BLaER1 (cell line): ENCODE measurements at regions not wholly inside any gene's neighbourhood (a gene's known extent, or its start where the extent isn't known, plus 50 kb on each side); places are given as distances from the start of the nearest gene placed in this dataset.

Source experiments
- H3K27ac ChIP-seq: shearing (Covaris generic); formaldehyde crosslinking; 2 replicates; pipeline ENCODE4 v1.8.1; 2022
- H3K27me3 ChIP-seq: shearing (Covaris generic); formaldehyde crosslinking; 2 replicates; pipeline ENCODE4 v1.8.1; 2022
- H3K36me3 ChIP-seq: shearing (Covaris generic); formaldehyde crosslinking; 2 replicates; pipeline ENCODE4 v1.8.1; 2022
- H3K4me1 ChIP-seq: shearing (Covaris generic); formaldehyde crosslinking; 2 replicates; pipeline ENCODE4 v1.8.1; 2022
- H3K4me2 ChIP-seq: shearing (Covaris generic); formaldehyde crosslinking; 2 replicates; pipeline ENCODE4 v1.8.1; 2022
- H3K4me3 ChIP-seq: shearing (Covaris generic); formaldehyde crosslinking; 2 replicates; pipeline ENCODE4 v1.8.1; 2022
- H3K9ac ChIP-seq: shearing (Covaris generic); formaldehyde crosslinking; 2 replicates; pipeline ENCODE4 v1.8.1; 2022
- H3K9me3 ChIP-seq: shearing (Covaris generic); formaldehyde crosslinking; 2 replicates; pipeline ENCODE4 v1.8.1; 2022
- H4K20me1 ChIP-seq: shearing (Covaris generic); formaldehyde crosslinking; 2 replicates; pipeline ENCODE4 v1.8.1; 2022
- Cebpa-rat ChIP-seq: shearing (Covaris generic); IDR thresholded peaks from 2 replicates; pipeline ENCODE4 v1.8.1; 2022

DNA sequence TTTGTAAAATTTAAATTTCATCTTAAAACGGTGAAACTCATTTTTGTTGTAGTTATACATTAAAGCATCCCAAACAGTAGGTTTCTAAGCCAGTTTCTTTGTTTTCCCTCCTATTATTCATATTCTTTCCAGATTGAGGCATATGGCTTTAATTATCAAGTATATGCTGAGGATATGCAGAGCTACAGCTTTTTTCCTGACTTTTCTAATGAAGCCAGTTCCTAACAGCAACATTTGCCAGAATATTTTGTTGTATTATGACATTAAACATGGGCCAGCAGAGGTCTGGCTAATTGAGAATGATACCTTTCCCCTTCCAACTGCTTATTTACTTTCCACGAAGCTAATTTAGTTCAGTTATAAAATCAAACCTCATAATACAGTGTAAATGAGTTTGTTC lies 75.3 kb downstream of the SLIT2 start:
- Histone ChIP-seq H4K20me1 (no peaks in the 10 kb centered on the region), H3K4me1 (no peaks in the 10 kb centered on the region), H3K27ac (no peak overlapping the region), H3K36me3 (no peaks in the 10 kb centered on the region), H3K4me2 (no peak overlapping the region), H3K9me3 (no peaks in the 10 kb centered on the region), H3K27me3 (no peaks in the 10 kb centered on the region), H3K4me3 (no peak overlapping the region), H3K9ac (no peak overlapping the region)
- TF ChIP-seq Cebpa-rat = no peak

- H3K9ac ChIP-seq = no peak overlapping the region
- H3K27me3 ChIP-seq = no peaks in the 10 kb centered on the region
- no peak overlapping the region for H3K4me2 ChIP-seq
- no peaks in the 10 kb centered on the region for H3K36me3 ChIP-seq
- no peak; the same call in 1 of the 2 replicates for TF ChIP-seq Cebpa-rat
- H3K27ac ChIP-seq = no peak overlapping the region
- no peaks in the 10 kb centered on the region for H4K20me1 ChIP-seq
- H3K4me1 ChIP-seq = no peaks in the 10 kb centered on the region
- no peak overlapping the region for H3K4me3 ChIP-seq
- H3K9me3 ChIP-seq = no peaks in the 10 kb centered on the region
Observed at GRCh38 chr4:20327808-20328207, 76.1 kb downstream of the SLIT2 start.

DNA sequence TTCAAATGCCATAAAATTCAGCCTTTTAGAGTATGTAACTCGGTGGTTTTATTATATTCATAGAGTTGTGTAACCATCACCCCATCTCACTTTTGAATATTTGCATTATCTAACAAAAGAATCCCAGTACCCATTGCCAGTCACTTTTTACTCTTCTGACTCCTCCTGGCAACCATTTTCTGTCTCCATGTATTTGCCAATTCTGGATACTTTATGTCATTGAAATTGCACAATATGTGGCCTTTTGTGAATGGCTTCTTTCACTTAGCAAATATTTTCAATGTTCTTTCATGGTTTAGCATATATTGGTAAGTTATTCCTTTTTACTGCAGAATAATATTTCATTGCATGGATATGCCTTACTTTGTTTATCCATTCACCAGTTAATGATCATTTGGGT lies 79.9 kb downstream of the SLIT2 start:
- no peaks in the 10 kb centered on the region for H3K27me3 ChIP-seq
- H4K20me1 ChIP-seq = no peaks in the 10 kb centered on the region
- no peak overlapping the region for H3K4me2 ChIP-seq
- no peak for TF ChIP-seq Cebpa-rat
- H3K9me3 ChIP-seq = no peaks in the 10 kb centered on the region
- no peak overlapping the region for H3K4me3 ChIP-seq
- no peak overlapping the region for H3K9ac ChIP-seq
- H3K4me1 ChIP-seq = no peaks in the 10 kb centered on the region
- H3K36me3 ChIP-seq = no peaks in the 10 kb centered on the region
- H3K27ac ChIP-seq = no peak overlapping the region

DNA sequence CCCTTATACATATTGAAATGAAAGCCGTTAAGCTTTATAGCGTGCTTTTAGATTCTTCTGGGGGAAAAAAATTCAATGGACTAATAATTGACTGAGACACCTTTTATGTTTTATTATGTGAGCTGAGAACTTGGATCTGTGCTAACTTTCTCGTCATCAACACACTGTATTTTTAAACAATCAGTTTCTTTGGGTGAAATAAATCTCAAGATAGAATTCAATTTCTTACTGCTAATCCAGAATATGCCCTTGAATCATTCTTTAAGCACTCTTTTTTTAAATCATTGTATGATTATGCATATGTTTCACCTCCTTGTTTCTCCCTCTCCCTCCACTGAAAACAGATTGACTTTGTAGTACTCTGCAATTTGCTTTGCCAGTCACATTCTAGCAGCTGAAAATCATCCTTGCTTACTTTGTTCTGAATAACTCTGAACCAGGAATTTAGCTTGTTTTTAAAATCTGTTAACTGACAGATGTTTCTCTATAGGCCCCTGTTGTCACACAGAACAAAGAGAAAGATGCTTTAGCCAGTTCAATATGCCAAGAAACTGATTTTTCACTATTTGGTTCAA lies 81.5 kb downstream of the SLIT2 start:
- Histone ChIP-seq H3K9me3 (no peaks in the 10 kb centered on the region), H3K9ac (no peak overlapping the region), H4K20me1 (no peaks in the 10 kb centered on the region), H3K27me3 (no peaks in the 10 kb centered on the region), H3K4me1 (no peaks in the 10 kb centered on the region), H3K27ac (no peak overlapping the region), H3K4me2 (no peak overlapping the region), H3K4me3 (no peak overlapping the region), H3K36me3 (no peaks in the 10 kb centered on the region)
- TF ChIP-seq Cebpa-rat = no peak

GRCh38 chr4:20337261-20337664 lies 85.6 kb downstream of the SLIT2 start:
- no peak for TF ChIP-seq Cebpa-rat
- H3K9me3 ChIP-seq = no peaks in the 10 kb centered on the region

GRCh38 chr4:20338841-20339240 lies 87.1 kb downstream of the SLIT2 start:
- TF ChIP-seq Cebpa-rat = no peak
- Histone ChIP-seq H3K4me1 (no peaks in the 10 kb centered on the region), H3K9ac (no peak overlapping the region), H3K36me3 (no peaks in the 10 kb centered on the region), H4K20me1 (no peaks in the 10 kb centered on the region), H3K27ac (no peak overlapping the region), H3K9me3 (no peaks in the 10 kb centered on the region), H3K4me2 (no peak overlapping the region), H3K4me3 (no peak overlapping the region), H3K27me3 (no peaks in the 10 kb centered on the region)

More at GRCh38 chr4:20337261-20337664, 85.6 kb downstream of the SLIT2 start:
- Histone ChIP-seq H3K27me3 (no peaks in the 10 kb centered on the region), H3K36me3 (no peaks in the 10 kb centered on the region), H3K9ac (no peak overlapping the region), H4K20me1 (no peaks in the 10 kb centered on the region), H3K4me3 (no peak overlapping the region), H3K27ac (no peak overlapping the region), H3K4me1 (no peaks in the 10 kb centered on the region), H3K4me2 (no peak overlapping the region)

- no peaks in the 10 kb centered on the region for H4K20me1 ChIP-seq
- no peak overlapping the region for H3K4me2 ChIP-seq
- no peaks in the 10 kb centered on the region for H3K36me3 ChIP-seq
- no peak for TF ChIP-seq Cebpa-rat
- H3K9me3 ChIP-seq = no peaks in the 10 kb centered on the region
- no peak overlapping the region for H3K4me3 ChIP-seq
- H3K27me3 ChIP-seq = no peaks in the 10 kb centered on the region
- H3K9ac ChIP-seq = no peak overlapping the region
- no peak overlapping the region for H3K27ac ChIP-seq
- no peaks in the 10 kb centered on the region for H3K4me1 ChIP-seq
Observed at GRCh38 chr4:20341134-20341738, 89.5 kb downstream of the SLIT2 start.

DNA sequence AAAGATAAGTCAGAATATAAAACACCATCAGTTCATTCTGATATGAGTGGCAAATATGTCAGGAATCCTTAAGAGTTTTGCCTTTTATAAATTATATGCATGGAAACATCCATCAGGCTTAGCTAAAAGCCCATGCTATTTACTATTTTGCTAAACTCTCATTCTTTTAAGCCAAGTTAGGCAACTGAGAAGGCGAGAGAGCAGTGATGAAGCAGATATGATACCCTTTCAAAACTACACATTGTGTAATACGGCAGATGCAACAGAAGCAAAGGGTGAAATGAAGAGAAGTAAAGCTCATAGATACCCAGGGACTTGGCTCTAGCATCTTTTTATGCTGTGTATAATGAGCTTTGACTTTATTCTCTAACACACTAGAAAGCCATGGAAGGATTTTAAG lies 95.8 kb downstream of the SLIT2 start:
- Histone ChIP-seq H3K4me2 (no peak overlapping the region), H3K27me3 (no peaks in the 10 kb centered on the region), H3K9ac (no peak overlapping the region), H3K4me1 (no peaks in the 10 kb centered on the region), H3K9me3 (no peaks in the 10 kb centered on the region), H3K27ac (no peak overlapping the region), H3K4me3 (no peak overlapping the region), H3K36me3 (no peaks in the 10 kb centered on the region), H4K20me1 (no peaks in the 10 kb centered on the region)
- TF ChIP-seq Cebpa-rat = no peak

- no peak overlapping the region for H3K9ac ChIP-seq
- H4K20me1 ChIP-seq = no peaks in the 10 kb centered on the region
- H3K36me3 ChIP-seq = no peaks in the 10 kb centered on the region
- no peaks in the 10 kb centered on the region for H3K27me3 ChIP-seq
- H3K9me3 ChIP-seq = no peaks in the 10 kb centered on the region
- no peak for TF ChIP-seq Cebpa-rat
- H3K4me1 ChIP-seq = no peaks in the 10 kb centered on the region
- no peak overlapping the region for H3K4me2 ChIP-seq
- no peak overlapping the region for H3K27ac ChIP-seq
- H3K4me3 ChIP-seq = no peak overlapping the region
Observed at GRCh38 chr4:20348411-20348810, 96.7 kb downstream of the SLIT2 start.

GRCh38 chr4:20351360-20352162 lies 99.9 kb downstream of the SLIT2 start:
- TF ChIP-seq Cebpa-rat = no peak
- no peaks in the 10 kb centered on the region for H3K36me3 ChIP-seq
- no peak overlapping the region for H3K27ac ChIP-seq
- no peak overlapping the region for H3K4me2 ChIP-seq
- H3K9ac ChIP-seq = no peak overlapping the region
- H3K4me1 ChIP-seq = no peaks in the 10 kb centered on the region
- H3K27me3 ChIP-seq = no peaks in the 10 kb centered on the region
- H4K20me1 ChIP-seq = no peaks in the 10 kb centered on the region
- no peak overlapping the region for H3K4me3 ChIP-seq
- no peaks in the 10 kb centered on the region for H3K9me3 ChIP-seq
